HG02840 (cell line): ENCODE measurements at regions not wholly inside any gene's neighbourhood (a gene's known extent, or its start where the extent isn't known, plus 50 kb on each side); places are given as distances from the start of the nearest gene placed in this dataset.

Experiments used
- ATAC-seq: cut with Tn5 transposase; IDR thresholded peaks from one replicate; pipeline ENCODE4 v1.9.1; 2021; ENCODE audit warnings: mild to moderate bottlenecking, moderate library complexity, moderate number of reproducible peaks; ENCODE audit not compliant: unreplicated experiment, low FRiP score

- ATAC-seq: peak; percentile 32
These were observed 136.5 kb downstream of the PJA1 start for GRCh38 chrX:69028761-69029120.

- ATAC-seq: peak; percentile 85
These were observed 137.1 kb downstream of the PJA1 start for GRCh38 chrX:69028006-69028760.

GRCh38 chrX:69027181-69028005 lies 137.9 kb downstream of the PJA1 start:
- ATAC-seq: no peak

- ATAC-seq: no peak
These were observed 139.4 kb downstream of the PJA1 start for GRCh38 chrX:69025802-69026301.

GRCh38 chrX:69024931-69025330 lies 140.3 kb downstream of the PJA1 start:
- ATAC-seq: no peak

GRCh38 chrX:69024161-69024736 lies 141.0 kb downstream of the PJA1 start:
- no peak for ATAC-seq

DNA sequence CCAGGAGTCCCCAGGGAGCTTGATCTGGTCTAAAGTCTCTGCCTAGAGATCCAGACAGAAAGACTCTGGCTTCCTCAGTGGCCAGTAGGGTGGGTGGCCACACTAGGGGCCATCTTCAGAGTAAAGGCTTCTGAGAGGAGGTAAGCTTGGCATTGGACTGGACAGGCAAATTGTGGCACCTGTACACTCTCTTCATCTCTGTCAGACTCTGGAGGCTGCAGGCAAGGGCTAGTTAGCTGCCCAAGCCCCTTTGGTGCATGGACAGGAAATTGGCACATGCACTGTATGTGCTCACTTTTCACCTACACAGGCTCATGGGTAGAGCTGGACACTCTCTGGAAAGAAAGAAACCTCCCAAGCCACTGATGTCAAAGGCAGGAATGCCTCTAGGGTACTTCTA lies 142.8 kb downstream of the PJA1 start:
- no peak for ATAC-seq

- ATAC-seq: no peak
These were observed 143.9 kb downstream of the PJA1 start for GRCh38 chrX:69021141-69021960.

DNA sequence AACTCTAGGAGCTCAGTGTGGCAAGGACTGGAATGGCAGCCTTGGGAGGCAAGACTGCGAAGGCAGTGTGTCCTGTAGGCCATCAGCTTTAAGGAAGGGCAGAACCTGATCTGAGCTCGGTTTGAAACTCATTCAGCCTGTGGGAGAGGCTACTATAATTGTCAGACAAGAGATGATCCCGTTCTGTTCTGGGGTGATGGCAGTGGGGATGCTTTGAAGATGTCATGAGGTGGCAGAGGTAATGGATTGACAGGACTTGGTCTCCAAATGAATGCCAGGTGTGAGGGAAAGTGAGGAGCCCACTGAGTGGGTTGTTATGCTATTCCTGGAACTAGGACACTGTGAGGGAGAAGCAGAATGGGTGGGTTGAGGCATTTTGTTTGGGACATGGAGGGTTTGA lies 144.9 kb downstream of the PJA1 start:
- no peak for ATAC-seq

- no peak for ATAC-seq
These were observed 146.0 kb downstream of the PJA1 start for GRCh38 chrX:69019073-69019890.

DNA sequence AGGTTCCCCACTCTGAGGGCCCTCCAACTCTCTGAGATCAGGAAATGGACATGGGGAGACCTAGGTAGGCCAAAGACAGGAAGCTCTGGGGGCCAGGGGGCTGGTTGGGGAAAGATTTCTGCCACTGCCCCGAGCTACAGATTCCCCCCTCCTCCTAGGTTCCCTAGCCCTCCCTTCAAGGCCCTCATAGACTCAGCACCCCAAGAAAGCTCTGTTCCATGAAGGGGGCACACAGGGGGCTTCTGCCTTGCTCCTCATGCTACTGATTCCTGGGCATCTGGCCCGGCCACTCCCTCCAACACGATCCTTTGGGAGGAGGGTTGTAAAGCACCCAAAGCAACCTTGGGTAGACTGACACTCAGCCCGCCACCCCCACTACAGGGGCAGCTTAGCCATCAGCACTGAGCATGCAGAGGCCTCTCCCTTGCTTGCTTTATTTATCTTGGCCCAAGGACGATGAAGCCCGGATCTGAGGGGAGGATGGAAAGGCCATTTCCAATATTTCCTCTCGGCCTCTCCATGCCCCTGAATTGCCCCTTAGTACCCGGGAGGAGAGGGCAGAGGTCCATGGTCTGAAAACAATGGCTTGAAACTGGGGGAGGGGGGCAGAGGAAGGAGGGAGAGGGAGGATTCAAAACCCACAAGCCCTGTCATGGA lies 146.7 kb downstream of the PJA1 start:
- ATAC-seq: no peak

GRCh38 chrX:69016293-69016941 lies 148.8 kb downstream of the PJA1 start:
- ATAC-seq: no peak

DNA sequence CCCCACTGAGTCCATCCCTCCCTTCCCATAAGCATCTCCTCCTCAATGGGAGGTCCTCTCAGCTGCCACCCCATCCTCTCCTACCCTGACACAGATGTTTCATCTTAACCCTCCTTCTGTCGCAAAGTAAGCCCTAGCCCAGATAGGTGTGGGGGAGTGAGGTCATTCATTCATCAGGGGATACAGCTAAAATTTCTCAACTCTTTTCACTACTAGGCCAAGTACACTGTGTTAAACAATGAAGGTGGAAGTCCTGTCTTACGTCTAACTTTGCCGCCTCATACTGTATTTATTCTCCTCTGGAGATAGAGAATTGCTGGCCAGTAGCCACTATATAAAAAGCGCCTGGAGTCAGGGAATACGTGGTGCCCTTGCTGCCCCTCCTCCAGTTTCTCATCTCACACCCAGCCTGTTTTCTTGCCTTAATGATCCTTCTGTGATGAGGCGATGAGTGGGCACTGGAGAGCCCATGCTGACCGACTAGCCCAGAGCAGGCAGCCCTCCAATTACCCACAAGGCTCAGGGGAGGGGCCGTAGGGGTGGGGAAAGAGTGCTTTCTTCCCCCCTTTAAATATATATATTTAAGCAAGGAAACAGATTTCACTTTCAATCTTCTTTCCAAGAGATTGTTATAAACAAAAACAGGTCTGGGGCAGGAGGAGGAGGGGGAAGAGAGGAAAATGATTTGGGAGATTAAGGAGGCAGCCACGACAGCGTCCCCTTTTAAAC lies 149.5 kb downstream of the PJA1 start:
- ATAC-seq: no peak

DNA sequence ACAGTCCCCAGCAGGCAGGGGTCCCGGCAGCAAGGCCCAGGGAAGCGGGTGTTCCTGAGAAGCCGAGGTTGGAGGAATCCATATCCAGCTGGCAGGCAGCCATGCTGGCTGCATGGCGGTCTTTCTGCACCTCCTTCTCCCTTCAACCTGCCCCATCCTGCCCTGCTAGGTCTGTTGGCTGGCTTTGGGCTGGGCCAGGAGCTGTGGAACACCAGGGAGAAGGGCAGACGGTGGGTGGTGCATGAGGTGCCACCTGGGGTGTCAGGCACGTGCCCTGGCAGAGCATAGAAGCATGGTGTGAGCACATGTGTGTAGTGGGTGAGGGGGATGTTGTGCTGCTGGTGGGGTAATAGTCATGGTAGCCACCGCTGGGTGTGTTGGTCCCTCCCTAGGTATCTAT lies 150.1 kb downstream of the PJA1 start:
- no peak for ATAC-seq

DNA sequence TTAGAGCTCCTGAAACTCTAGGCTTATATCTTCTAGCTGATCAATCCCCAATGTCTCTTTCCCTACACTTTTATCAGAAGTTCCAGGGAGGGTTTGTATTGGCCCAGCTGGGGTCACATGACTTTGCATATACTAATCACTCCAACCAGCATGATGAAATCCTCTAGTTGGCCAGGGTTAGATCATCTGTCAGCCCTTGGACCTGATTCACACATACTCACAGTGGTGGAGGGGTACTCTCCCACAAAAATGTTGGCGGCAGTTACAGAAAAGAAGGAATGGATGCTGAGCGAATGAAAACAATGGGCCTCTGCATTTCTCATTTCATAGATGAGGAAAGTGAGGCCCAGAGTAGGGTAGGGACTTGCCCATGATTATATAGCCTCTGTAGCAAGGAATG lies 151.1 kb downstream of the PJA1 start:
- no peak for ATAC-seq

GRCh38 chrX:69010339-69010738 lies 154.9 kb downstream of the PJA1 start:
- no peak for ATAC-seq

DNA sequence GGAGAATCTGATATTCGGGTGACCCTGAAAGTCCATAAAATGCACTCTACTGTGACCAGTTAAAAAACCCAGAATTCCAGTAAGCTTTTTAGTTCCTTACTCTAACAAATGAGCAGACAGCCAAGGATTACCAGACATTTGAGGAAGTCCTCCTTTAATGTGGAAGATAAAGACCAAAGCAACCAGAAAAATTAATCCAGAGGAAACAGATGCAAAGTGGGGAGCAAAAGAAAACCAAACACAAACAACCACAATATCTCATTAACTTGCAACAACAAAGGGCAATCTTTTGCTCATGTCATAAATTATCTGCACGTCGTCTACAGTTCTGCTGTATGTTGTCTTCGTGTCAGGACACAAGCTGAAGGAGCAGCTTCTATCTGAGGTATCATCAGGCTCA lies 164.4 kb downstream of the PJA1 start:
- no peak for ATAC-seq

GRCh38 chrX:68999931-69000330 lies 165.3 kb downstream of the PJA1 start:
- no peak for ATAC-seq
